C4-2B (cell line): ENCODE measurements at regions not wholly inside any gene's neighbourhood (a gene's known extent, or its start where the extent isn't known, plus 50 kb on each side); places are given as distances from the start of the nearest gene placed in this dataset.

Experiments used
- CTCF ChIP-seq: fragments of 450-650 bp; conservative IDR thresholded peaks from 2 replicates; pipeline ENCODE4 v1.5.1; 2017; ENCODE audit warnings: mild to moderate bottlenecking
- ZFX ChIP-seq: fragments of 450-650 bp; IDR thresholded peaks from 2 replicates; pipeline ENCODE4 v1.6.1; 2017

- TF ChIP-seq CTCF = no peak
- TF ChIP-seq ZFX = no peak
Measured at GRCh38 chr21:35416866-35417489, 367.9 kb upstream of the RUNX1 start.
